ENCODE measurements at regions not wholly inside any gene's neighbourhood (a gene's known extent, or its start where the extent isn't known, plus 50 kb on each side); places are given as distances from the start of the nearest gene placed in this dataset.

- no peaks in the 10 kb centered on the region for H3K27me3 ChIP-seq (ENCODE audit: low read length)
- H3K4me2 ChIP-seq (ENCODE audit: low read depth, low read length, poor library complexity, severe bottlenecking): no peak overlapping the region
- no peak overlapping the region for H3K9ac ChIP-seq (ENCODE audit: low read length)
- no peaks in the 10 kb centered on the region for H4K20me1 ChIP-seq (ENCODE audit: low read depth, low read length)
- no peak for TF ChIP-seq EZH2phosphoT487 (conservative IDR thresholded peaks at IDR 0.05; ENCODE audit: low read length)
- TF ChIP-seq, protein P1, sequence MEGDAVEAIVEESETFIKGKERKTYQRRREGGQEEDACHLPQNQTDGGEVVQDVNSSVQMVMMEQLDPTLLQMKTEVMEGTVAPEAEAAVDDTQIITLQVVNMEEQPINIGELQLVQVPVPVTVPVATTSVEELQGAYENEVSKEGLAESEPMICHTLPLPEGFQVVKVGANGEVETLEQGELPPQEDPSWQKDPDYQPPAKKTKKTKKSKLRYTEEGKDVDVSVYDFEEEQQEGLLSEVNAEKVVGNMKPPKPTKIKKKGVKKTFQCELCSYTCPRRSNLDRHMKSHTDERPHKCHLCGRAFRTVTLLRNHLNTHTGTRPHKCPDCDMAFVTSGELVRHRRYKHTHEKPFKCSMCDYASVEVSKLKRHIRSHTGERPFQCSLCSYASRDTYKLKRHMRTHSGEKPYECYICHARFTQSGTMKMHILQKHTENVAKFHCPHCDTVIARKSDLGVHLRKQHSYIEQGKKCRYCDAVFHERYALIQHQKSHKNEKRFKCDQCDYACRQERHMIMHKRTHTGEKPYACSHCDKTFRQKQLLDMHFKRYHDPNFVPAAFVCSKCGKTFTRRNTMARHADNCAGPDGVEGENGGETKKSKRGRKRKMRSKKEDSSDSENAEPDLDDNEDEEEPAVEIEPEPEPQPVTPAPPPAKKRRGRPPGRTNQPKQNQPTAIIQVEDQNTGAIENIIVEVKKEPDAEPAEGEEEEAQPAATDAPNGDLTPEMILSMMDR (IDR thresholded peaks at IDR 0.05; ENCODE audit: insufficient read depth, low read length, poor library complexity, severe bottlenecking): no peak
- H3K27ac ChIP-seq (ENCODE audit: low read depth, low read length): no peak overlapping the region
- no peaks in the 10 kb centered on the region for H3F3A ChIP-seq (ENCODE audit: insufficient read depth)
- H3K9me3 ChIP-seq (ENCODE audit: insufficient read depth, low read length): no peaks in the 10 kb centered on the region
- H3K4me3 ChIP-seq (ENCODE audit: insufficient read depth, low read length, poor library complexity, severe bottlenecking): no peak overlapping the region
- no peaks in the 10 kb centered on the region for H3K36me3 ChIP-seq (ENCODE audit: low read length)
- no peak overlapping the region for H2AFZ ChIP-seq (ENCODE audit: low read depth, low read length, severe bottlenecking)
- no peaks in the 10 kb centered on the region for H3K9me2 ChIP-seq (replicated peaks; ENCODE audit: insufficient read depth, low read length)
- no peaks in the 10 kb centered on the region for H3K79me2 ChIP-seq (ENCODE audit: insufficient read depth, low read length)
Measured at GRCh38 chr3:194837457-194838127, 151.9 kb downstream of the FAM43A start.

DNA sequence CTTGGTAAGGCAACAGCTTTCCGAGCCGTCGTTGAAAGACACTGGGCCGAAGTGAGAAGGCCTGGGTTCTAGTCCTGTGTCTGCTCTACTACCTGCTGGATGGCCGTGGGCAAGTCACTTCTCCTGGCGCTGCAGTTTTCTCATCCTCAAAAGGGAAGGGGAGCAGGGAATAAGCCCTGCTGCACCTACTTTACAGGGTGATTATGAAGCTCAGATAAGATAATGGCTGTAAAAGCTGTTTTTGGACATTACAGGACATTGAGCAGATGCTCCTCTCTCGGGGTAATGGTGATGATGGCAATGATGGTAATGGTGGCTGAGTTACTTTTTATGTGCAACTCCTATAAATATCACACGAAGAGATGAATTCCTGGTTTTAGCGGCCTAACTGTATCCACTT lies 152.6 kb downstream of the FAM43A start:
- H3K9me2 ChIP-seq (replicated peaks; ENCODE audit: insufficient read depth, low read length): no peaks in the 10 kb centered on the region
- no peak overlapping the region for H3K27ac ChIP-seq (ENCODE audit: low read depth, low read length)
- H2AFZ ChIP-seq (ENCODE audit: low read depth, low read length, severe bottlenecking): no peak overlapping the region
- no peaks in the 10 kb centered on the region for H3F3A ChIP-seq (ENCODE audit: insufficient read depth)
- TF ChIP-seq, protein P1 (IDR thresholded peaks at IDR 0.05; ENCODE audit: insufficient read depth, low read length, poor library complexity, severe bottlenecking): no peak
- no peak for TF ChIP-seq EZH2phosphoT487 (conservative IDR thresholded peaks at IDR 0.05; ENCODE audit: low read length)
- no peak overlapping the region for H3K9ac ChIP-seq (ENCODE audit: low read length)
- no peaks in the 10 kb centered on the region for H3K27me3 ChIP-seq (ENCODE audit: low read length)
- H4K20me1 ChIP-seq (ENCODE audit: low read depth, low read length): no peaks in the 10 kb centered on the region
- H3K79me2 ChIP-seq (ENCODE audit: insufficient read depth, low read length): no peaks in the 10 kb centered on the region
- no peaks in the 10 kb centered on the region for H3K9me3 ChIP-seq (ENCODE audit: insufficient read depth, low read length)
- H3K4me3 ChIP-seq (ENCODE audit: insufficient read depth, low read length, poor library complexity, severe bottlenecking): no peak overlapping the region
- H3K4me2 ChIP-seq (ENCODE audit: low read depth, low read length, poor library complexity, severe bottlenecking): no peak overlapping the region
- H3K36me3 ChIP-seq (ENCODE audit: low read length): no peaks in the 10 kb centered on the region

GRCh38 chr3:194840661-194841514 lies 155.2 kb downstream of the FAM43A start:
- H3F3A ChIP-seq (ENCODE audit: insufficient read depth): no peaks in the 10 kb centered on the region
- H3K9me2 ChIP-seq (replicated peaks; ENCODE audit: insufficient read depth, low read length): no peaks in the 10 kb centered on the region
- H3K27ac ChIP-seq (ENCODE audit: low read depth, low read length): no peak overlapping the region
- TF ChIP-seq EZH2phosphoT487 (conservative IDR thresholded peaks at IDR 0.05; ENCODE audit: low read length): no peak
- TF ChIP-seq, protein P1 (IDR thresholded peaks at IDR 0.05; ENCODE audit: insufficient read depth, low read length, poor library complexity, severe bottlenecking): no peak
- H3K36me3 ChIP-seq (ENCODE audit: low read length): no peaks in the 10 kb centered on the region
- no peaks in the 10 kb centered on the region for H4K20me1 ChIP-seq (ENCODE audit: low read depth, low read length)
- H3K79me2 ChIP-seq (ENCODE audit: insufficient read depth, low read length): no peaks in the 10 kb centered on the region
- H3K9ac ChIP-seq (ENCODE audit: low read length): no peak overlapping the region
- no peaks in the 10 kb centered on the region for H3K27me3 ChIP-seq (ENCODE audit: low read length)
- H3K4me2 ChIP-seq (ENCODE audit: low read depth, low read length, poor library complexity, severe bottlenecking): no peak overlapping the region
- H3K4me3 ChIP-seq (ENCODE audit: insufficient read depth, low read length, poor library complexity, severe bottlenecking): no peak overlapping the region
- H2AFZ ChIP-seq (ENCODE audit: low read depth, low read length, severe bottlenecking): no peak overlapping the region
- no peaks in the 10 kb centered on the region for H3K9me3 ChIP-seq (ENCODE audit: insufficient read depth, low read length)

Data from SU-DHL-6 (cell line).